ENCODE measurements at regions not wholly inside any gene's neighbourhood (a gene's known extent, or its start where the extent isn't known, plus 50 kb on each side); places are given as distances from the start of the nearest gene placed in this dataset.

DNA sequence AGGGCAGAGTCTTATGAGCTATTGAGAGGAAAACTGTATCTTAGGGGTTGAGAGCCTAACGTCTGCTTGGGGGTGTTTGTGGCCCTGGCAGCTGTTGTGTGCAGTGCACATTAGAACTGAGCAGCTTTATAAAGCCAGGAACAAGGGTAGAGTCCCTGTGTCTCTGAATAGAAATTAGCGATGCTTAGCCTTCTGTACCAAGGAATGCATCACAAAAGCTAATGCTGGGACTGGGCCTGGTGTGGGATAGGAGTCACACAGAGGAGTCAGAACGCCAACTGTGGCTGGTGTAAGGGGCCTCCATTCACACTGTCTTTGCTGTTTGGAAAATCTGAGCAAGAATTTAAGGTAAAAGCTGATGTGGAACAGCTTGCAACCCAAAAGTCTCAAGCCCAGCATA, 283.2 kb downstream of the SOX11 start:
- in situ Hi-C loops (cut with HindIII; ENCODE audit: low pct_unique_long_range_greater_than_20kb, low sequenced_read_pairs), result no loop called here
- DNase-seq (ENCODE audit: low read depth, low spot score), result no peak

DNA sequence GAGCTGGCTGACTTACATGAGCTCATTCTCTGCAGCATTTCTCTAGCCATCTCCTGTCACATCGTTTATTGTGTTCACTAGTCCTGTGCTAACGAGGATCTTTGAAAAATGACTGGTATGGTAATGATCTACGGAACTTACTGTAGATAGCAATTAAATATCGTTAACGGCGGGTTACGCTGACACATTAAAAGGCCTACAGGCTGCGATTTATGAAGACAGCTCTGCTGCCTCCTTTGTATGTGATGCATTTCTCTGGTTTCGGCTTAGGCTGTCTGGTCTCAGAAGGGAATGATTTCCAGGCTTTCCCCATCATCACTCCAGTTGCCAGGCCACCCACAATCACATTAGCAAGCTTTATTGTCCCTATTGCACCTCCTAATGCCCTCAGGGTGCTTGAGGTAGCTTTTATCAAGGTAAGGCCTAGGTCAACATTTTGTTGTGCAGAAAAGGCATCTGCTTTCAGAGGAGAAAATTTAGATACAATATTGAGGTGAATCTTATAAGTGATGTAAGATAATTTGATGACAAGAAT, 284.4 kb downstream of the SOX11 start:
- no peak for DNase-seq (ENCODE audit: low read depth, low spot score)
- in situ Hi-C loops (cut with HindIII; ENCODE audit: low pct_unique_long_range_greater_than_20kb, low sequenced_read_pairs), result no loop called here

DNA sequence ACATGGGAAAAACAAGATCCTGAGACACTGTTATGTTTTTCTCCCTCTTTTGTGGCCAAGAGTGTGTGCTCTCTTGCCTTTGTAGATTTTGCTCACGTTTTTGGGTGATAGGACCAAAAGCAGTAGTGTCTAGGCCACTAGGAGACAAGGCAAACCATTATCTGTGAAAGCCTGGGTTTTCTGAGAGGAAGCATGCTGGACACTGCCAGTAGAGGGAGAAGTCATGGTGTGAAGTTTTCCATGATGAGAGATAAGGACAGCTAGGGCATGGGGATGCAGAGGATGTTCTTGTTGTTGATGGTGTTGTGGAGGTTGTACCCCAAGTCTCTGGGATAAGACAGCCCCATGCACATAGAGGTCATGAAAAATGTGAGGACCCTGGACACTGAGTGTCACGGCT, 285.3 kb downstream of the SOX11 start:
- in situ Hi-C loops (cut with HindIII; ENCODE audit: low pct_unique_long_range_greater_than_20kb, low sequenced_read_pairs), result no loop called here
- no peak for DNase-seq (ENCODE audit: low read depth, low spot score)

DNA sequence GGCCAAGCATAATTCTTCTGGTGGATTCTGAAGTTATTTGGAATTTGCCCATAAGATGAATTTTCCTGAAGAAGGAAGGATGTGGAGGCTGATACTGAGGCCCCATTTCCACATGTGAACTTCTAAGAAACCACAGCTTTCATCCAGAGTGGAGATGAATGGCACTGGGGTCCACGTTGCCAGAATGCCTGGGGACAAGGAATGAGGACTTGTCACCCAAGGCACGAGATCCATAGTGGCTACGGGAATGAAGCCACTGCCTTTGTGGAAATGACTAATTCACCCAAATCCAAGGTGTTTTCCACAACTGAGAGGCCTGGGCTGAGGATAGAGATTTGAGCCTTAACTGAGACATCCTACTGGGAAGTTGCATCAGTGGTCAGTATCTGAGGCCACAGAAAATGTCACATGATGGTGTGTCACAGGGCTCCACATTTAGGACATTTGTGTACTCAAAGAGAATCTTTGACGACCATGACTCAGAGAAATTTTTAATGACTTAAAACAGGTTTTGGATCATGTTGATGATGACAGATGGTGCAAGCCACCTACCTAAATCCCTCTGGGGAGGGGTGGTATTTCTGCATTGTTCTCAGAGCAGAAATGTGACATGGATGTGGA, 286.1 kb downstream of the SOX11 start:
- no peak for DNase-seq (ENCODE audit: low read depth, low spot score)
- in situ Hi-C loops (cut with HindIII; ENCODE audit: low pct_unique_long_range_greater_than_20kb, low sequenced_read_pairs), result no loop called here

DNA sequence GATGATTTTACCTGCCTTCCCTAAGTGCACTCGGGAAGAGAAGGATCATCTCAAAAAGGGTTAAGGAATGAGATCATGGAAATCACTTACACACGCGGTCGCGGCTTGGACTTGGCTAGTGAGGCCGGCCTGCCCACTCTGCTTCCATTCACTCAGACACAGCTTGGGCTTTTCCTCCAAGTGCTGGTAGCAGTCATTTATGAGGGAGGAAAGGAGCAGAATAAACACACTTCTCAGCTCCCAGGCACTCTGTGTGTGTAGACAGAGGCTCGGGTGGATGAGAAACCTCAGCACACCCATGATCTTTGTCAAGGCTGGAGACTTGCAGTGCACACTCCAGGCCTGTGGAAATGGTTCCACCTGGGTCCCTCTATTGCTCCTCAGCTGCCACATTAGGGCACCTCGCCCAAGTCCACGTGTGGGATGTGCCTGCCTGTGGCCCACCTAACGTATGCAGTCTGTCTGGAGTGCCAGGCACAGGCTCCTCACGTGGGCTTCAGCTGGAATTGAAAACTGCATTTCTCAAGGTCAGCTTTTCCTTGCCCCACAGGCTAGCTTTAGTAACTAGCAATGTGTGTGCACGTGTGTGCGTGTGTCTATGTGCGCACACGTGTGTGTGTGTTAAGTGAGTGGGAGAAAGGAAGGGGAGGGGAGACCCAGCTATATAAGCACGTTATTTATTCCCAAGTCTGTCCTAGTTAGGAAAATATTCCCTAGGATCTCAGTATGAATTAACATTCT, 288.4 kb downstream of the SOX11 start:
- in situ Hi-C loops (cut with HindIII; ENCODE audit: low pct_unique_long_range_greater_than_20kb, low sequenced_read_pairs), result no loop called here
- DNase-seq (ENCODE audit: low read depth, low spot score), result no peak

DNA sequence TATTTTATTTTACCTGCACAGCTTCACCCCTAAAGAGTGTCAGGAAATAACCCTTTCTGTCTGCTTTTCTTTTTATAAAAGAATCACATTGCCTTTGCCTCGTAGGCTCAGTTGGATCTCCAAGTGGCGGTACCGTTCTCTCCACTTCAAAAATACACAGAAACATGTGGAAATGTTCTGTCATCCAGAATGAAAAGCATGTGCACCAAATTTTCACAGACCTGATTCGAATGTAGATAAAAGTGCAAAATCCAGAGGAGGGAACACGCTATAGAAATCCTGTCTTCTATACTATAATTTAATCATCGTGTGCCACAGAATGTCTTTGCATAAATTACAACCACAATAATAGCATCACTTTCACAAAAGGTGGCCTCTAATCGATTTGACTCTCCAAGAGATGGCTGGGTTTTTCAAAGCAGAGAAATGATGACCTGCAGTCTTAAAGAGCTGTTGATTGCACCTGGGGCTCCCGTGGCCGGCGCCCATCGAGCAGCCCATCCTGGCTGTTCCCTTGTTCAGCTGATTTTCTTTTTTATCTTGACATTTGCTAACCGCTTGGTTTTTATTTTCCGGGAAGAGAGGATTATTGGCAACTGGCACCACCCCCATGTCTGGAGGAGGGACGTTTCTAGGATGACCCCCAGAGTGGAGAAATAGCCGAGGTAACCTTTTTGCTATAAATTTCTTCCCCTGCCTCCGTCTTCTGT, 290.2 kb downstream of the SOX11 start:
- in situ Hi-C loops (cut with HindIII; ENCODE audit: low pct_unique_long_range_greater_than_20kb, low sequenced_read_pairs), result no loop called here
- DNase-seq (ENCODE audit: low read depth, low spot score), result no peak

DNA sequence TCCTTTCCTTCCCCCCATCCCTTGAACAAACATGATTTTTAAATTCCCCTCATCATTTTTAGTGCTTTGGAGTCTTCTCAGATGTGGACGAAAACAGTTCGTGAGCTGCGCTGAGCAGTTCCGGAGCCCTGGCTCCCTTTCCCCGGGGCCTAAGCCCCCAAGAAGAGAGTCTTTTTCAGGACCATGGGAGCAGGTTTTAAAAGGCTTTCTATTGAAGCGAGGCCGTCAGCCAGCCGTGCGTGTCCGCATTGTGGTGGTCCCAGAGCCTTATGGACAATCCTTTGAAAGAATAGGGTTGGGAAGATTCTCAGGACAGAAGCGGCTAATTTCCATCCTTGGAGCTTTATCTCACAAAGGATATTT, 290.7 kb downstream of the SOX11 start:
- no peak for DNase-seq (ENCODE audit: low read depth, low spot score)
- in situ Hi-C loops (cut with HindIII; ENCODE audit: low pct_unique_long_range_greater_than_20kb, low sequenced_read_pairs), result no loop called here

DNA sequence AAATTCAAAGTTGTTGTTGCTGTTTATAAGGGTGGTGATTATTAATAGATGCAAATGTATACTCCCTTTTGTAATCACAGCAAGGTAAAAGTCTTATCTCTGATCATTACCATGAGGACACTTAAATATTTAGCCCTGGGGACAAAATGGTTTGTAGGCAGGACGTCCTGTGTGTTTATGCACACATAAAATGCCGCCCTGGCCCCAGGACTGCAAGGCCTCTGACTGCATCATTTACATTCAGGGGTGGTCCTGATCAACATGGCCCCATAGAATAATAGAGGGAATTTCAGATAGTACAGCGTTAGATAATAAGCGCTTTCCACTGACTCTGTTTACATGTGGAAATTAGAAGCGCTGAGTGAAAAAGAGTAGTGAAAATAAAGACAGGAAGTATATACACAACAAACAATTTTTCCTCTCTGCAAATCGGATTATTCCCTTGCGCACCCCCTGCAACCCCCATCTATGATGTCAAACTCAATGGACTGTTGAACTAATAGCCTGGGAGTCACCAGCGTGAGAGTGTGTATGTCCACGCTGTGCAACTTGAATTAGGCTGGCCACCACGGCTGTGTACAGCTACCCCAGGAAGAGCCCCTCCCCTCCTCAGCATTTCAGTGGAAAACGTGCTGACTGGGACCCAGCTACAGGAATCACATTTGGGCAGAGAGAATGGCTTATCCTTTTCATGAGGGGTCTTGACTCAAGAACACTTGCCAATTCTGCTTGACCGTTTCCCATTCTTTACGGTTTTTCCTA, 291.5 kb downstream of the SOX11 start:
- in situ Hi-C loops (cut with HindIII; ENCODE audit: low pct_unique_long_range_greater_than_20kb, low sequenced_read_pairs), result no loop called here
- DNase-seq (ENCODE audit: low read depth, low spot score), result no peak

DNA sequence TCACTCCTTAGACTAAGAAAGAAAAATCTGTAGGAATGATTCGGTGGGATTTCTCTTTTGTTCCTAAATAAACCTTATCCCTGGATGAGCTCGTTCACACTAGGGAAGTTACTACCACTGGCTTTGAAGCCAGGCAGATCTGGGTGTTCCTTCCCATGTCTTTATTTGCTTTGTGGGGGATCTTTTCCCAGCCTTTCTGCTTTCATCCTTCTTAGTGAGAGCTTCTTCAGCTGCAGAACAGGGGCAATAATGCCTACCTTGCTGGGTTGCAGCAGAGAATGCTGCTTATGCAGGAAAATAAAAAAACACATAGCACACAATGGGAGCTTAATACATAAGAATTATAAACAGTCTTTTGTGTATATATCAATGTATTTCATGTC, 292.1 kb downstream of the SOX11 start:
- in situ Hi-C loops (cut with HindIII; ENCODE audit: low pct_unique_long_range_greater_than_20kb, low sequenced_read_pairs), result no loop called here
- DNase-seq (ENCODE audit: low read depth, low spot score), result no peak

DNA sequence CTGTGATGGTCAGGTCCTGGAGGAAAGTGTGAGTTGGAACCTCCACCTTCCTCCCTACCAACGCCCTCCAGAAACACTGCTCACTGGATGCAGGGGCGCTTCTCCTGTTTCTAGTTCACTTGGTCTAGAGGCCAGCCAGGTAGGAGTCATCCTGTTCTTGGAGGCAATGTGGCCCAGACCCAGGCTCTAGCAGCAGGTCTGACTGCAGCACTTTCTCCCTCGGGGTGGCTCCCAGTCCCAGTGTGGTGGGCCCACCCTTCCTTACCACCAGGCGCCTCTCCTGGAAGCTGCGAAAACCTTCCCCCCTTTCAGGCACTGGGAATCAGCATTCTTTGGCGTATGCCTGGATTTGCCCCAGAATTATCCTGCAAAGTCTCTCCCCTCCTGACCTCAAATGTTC, 292.8 kb downstream of the SOX11 start:
- in situ Hi-C loops (cut with HindIII; ENCODE audit: low pct_unique_long_range_greater_than_20kb, low sequenced_read_pairs), result no loop called here
- DNase-seq (ENCODE audit: low read depth, low spot score), result no peak

DNA sequence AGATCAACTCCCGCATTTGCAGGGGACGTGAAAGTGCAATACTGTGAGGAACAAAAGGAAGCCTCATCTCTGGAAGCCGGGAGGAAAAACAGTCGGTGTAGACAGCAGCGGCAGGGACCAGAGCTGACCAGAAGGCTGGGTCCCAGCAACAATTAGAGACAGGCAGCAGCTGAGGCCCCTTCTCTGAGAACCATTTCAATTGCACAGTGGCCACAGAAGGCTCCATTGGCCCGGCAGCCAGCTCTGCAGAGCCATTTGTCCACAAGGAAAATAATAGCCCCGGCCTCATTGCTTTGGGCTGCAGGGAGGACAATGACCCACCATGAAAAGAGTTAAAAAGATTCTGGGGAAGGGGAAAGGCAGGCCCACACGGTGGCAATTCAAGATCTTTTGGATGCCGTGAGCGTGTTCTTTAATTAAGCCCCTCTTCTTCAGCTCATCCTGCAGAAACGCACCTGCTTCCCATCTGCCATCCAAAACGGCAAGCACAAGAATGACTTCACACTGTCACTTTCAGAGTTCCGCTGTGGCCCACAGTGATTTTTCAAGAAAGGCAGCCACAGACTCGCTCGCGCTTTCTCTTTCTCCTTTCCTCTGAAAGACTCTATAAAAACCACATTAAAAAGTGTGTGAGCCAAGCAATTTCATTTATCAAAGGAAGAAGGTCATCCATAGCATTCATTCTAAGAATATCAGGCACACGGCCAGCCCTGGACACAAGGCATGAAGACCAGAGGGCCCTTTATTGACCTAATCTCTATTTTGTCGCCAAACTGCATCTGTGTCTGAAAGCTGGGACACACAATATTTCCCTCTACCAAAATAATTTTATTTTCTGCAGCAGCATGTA, 293.6 kb downstream of the SOX11 start:
- in situ Hi-C loops (cut with HindIII; ENCODE audit: low pct_unique_long_range_greater_than_20kb, low sequenced_read_pairs), result no loop called here

DNA sequence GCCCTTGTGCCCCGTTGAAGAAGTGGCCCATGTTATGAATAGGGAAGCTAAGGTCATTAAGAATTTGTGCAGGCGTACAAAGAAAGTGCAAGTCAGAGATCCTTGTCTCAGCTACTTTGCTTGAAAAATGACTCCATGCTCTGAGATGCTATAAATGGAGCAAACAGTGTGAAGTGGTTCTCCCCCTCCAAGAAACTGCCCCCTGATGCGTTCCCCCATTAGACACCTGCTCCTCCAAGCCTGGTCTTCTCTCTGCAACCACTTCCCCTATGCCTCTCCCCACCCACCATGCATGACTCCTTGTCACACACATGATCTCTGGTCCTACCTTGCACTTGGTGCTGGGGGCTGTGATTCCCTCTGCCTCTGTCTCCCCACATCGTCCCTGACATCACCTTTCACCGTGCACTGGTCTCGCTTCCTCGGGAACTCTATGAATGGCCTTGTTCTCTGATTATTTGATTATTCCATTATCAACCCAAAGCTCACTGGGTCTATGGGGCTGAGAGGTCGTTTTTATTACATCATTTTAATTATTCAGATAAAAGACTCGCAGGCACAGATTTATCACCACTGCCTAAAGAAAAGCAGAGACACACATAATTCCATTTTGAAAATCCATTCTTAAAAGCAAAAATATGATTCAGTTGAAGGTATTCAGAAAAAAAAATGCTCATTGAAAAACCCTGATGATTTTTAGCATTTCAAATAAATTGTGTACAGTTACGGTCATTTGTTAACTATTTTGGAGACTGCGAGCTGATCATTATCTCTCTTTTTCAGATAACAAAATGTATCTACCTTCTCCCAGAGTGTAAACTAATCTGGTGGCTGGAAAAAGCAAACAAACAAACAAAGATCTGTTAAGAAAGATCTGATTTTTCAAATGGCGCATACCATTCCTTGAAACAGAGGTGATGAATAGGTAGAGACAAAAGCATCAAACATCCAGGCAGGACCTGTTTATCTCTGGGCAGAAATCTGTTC, 294.9 kb downstream of the SOX11 start:
- no peak for DNase-seq (ENCODE audit: low read depth, low spot score)
- in situ Hi-C loops (cut with HindIII; ENCODE audit: low pct_unique_long_range_greater_than_20kb, low sequenced_read_pairs), result no loop called here

More for the DNA sequence above, 293.6 kb downstream of the SOX11 start:
- DNase-seq (ENCODE audit: low read depth, low spot score), result no peak

DNA sequence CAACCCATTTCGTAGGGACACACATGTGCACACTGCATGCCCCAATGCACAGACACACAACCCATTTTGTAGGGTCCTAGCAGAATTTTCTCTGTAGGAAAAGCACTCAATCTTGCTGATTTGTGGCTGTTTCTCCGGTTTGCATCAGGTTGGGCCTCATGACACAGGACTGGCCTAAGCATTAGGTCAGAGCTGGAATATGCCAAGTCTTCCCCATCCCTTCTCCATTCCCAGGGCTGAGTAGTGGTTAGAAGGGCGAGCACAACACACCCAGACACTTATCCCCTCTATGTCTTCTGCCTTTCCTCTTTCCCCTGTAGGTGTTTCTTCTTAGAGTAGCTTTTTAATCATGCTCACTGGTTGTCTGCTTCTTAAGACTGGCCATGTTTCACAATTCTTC, 295.9 kb downstream of the SOX11 start:
- no peak for DNase-seq (ENCODE audit: low read depth, low spot score)
- in situ Hi-C loops (cut with HindIII; ENCODE audit: low pct_unique_long_range_greater_than_20kb, low sequenced_read_pairs), result no loop called here

DNA sequence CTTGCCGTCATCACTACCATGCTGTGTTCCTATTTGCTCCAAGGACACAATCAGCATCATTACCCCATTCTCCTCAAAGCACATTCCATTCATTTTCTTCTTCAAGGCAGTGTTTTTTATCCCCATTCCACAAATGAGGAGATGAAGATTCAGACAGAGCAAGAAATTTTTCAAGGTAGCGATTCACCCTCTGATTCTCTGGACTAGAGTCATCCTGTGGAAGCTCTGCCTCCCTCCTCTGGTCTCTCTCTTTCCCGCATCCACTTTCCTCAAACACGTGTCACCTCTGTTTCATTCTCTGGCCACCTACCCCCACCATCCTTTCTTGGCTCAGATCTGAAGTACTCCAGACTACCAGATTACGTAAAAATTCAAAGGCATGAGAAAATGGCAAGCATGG, 297.9 kb downstream of the SOX11 start:
- in situ Hi-C loops (cut with HindIII; ENCODE audit: low pct_unique_long_range_greater_than_20kb, low sequenced_read_pairs), result no loop called here
- no peak for DNase-seq (ENCODE audit: low read depth, low spot score)

DNA sequence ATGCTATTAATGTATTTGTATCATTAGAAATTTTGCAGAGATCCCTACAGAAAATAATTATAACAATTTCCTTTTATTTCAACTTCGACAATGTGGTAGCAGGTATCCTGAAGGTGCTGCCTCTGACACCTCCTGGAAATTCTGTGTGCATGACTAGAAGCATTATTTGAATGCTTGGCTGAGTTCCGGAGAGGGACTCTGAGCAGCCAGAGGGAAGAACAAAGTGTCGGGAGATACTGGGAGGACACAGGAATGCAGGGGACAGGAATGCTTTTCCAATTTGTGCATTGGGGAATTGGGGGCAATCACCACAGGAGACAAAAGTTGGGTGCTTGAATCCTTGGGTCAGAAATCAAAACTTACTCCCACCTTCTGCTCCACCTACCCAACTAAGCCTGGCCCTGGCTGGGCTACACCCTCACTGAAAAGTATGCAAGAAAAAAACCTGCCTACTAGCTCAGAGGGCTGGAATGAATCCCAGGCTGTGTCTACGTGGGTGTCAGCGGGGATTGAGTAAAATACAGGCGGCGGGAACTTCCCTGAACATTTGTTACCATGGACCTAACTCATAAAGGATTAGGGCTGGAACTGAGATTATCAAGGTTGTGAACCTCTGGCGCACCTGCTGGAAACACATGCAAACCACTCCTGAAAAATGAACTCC, 299.3 kb downstream of the SOX11 start:
- in situ Hi-C loops (cut with HindIII; ENCODE audit: low pct_unique_long_range_greater_than_20kb, low sequenced_read_pairs), result no loop called here
- no peak for DNase-seq (ENCODE audit: low read depth, low spot score)

DNA sequence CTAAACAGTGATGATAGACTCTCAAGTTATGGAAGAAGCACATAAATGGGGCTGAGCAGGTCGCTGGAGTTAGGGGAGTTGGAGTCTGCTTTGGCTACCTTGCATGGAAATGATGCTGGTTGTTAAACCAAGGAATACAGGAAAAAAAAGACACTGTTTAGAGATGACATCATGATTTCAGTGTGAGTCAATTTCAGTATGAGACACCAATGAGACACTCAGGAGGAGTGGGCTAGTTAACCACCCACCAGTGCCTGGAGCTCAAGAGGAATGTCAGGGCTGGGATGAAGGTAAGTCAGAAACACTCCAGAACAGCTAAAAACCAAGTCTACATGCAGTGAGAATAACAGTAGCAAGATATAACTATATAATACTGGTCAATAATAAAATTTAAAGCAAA, 303.6 kb downstream of the SOX11 start:
- DNase-seq (ENCODE audit: low read depth, low spot score), result no peak
- in situ Hi-C loops (cut with HindIII; ENCODE audit: low pct_unique_long_range_greater_than_20kb, low sequenced_read_pairs), result no loop called here

Data from SK-MEL-5 (cell line).